ENCODE measurements at regions not wholly inside any gene's neighbourhood (a gene's known extent, or its start where the extent isn't known, plus 50 kb on each side); places are given as distances from the start of the nearest gene placed in this dataset.

- H3K4me3 ChIP-seq = no peak overlapping the region
- H3K4me1 ChIP-seq = no peaks in the 10 kb centered on the region
- no peak overlapping the region for H3K27ac ChIP-seq
- intact Hi-C loops (cut with DNase I) = no loop called here
- H3K27me3 ChIP-seq = no peaks in the 10 kb centered on the region
- TF ChIP-seq CTCF (IDR thresholded peaks at IDR 0.05) = no peak
- no peak for DNase-seq
- H3K36me3 ChIP-seq = no peaks in the 10 kb centered on the region
- no peaks in the 10 kb centered on the region for H3K9me3 ChIP-seq
- no peak overlapping the region for H3K9ac ChIP-seq (ENCODE audit: low read depth in 2 of 2, low read length in 2 of 2)
These were observed 124.3 kb upstream of the DNAJC10 start for GRCh38 chr2:182591774-182592173.

GRCh38 chr2:182592691-182593393, 123.2 kb upstream of the DNAJC10 start:
- intact Hi-C loops (cut with DNase I) = no loop called here
- no peaks in the 10 kb centered on the region for H3K36me3 ChIP-seq
- DNase-seq = no peak
- H3K27ac ChIP-seq = no peak overlapping the region
- no peak overlapping the region for H3K9ac ChIP-seq (ENCODE audit: low read depth in 2 of 2, low read length in 2 of 2)
- no peak overlapping the region for H3K4me3 ChIP-seq
- H3K4me1 ChIP-seq = no peaks in the 10 kb centered on the region
- no peaks in the 10 kb centered on the region for H3K27me3 ChIP-seq
- no peak for TF ChIP-seq CTCF (IDR thresholded peaks at IDR 0.05)
- H3K9me3 ChIP-seq = no peaks in the 10 kb centered on the region

GRCh38 chr2:182593394-182593975, 122.6 kb upstream of the DNAJC10 start:
- H3K4me3 ChIP-seq = no peak overlapping the region
- H3K9ac ChIP-seq (ENCODE audit: low read depth in 2 of 2, low read length in 2 of 2) = no peak overlapping the region
- no peaks in the 10 kb centered on the region for H3K27me3 ChIP-seq
- intact Hi-C loops (cut with DNase I) = no loop called here
- no peak for DNase-seq
- H3K4me1 ChIP-seq = no peaks in the 10 kb centered on the region
- H3K27ac ChIP-seq = no peak overlapping the region
- no peaks in the 10 kb centered on the region for H3K36me3 ChIP-seq
- H3K9me3 ChIP-seq = no peaks in the 10 kb centered on the region
- no peak for TF ChIP-seq CTCF (IDR thresholded peaks at IDR 0.05)

GRCh38 chr2:182594286-182594685, 121.8 kb upstream of the DNAJC10 start:
- H3K27ac ChIP-seq = no peak overlapping the region
- DNase-seq = no peak

GRCh38 chr2:182595650-182596049, 120.4 kb upstream of the DNAJC10 start:
- no peak overlapping the region for H3K27ac ChIP-seq
- intact Hi-C loops (cut with DNase I) = no loop called here
- DNase-seq = no peak
- H3K36me3 ChIP-seq = no peaks in the 10 kb centered on the region
- H3K27me3 ChIP-seq = no peaks in the 10 kb centered on the region
- no peak overlapping the region for H3K9ac ChIP-seq (ENCODE audit: low read depth in 2 of 2, low read length in 2 of 2)
- H3K4me1 ChIP-seq = no peaks in the 10 kb centered on the region
- no peaks in the 10 kb centered on the region for H3K9me3 ChIP-seq
- H3K4me3 ChIP-seq = no peak overlapping the region
- TF ChIP-seq CTCF (IDR thresholded peaks at IDR 0.05) = no peak

More at GRCh38 chr2:182594286-182594685, 121.8 kb upstream of the DNAJC10 start:
- no peaks in the 10 kb centered on the region for H3K9me3 ChIP-seq
- no peaks in the 10 kb centered on the region for H3K4me1 ChIP-seq
- H3K36me3 ChIP-seq = no peaks in the 10 kb centered on the region
- no peak for TF ChIP-seq CTCF (IDR thresholded peaks at IDR 0.05)
- H3K4me3 ChIP-seq = no peak overlapping the region
- no peak overlapping the region for H3K9ac ChIP-seq (ENCODE audit: low read depth in 2 of 2, low read length in 2 of 2)
- intact Hi-C loops (cut with DNase I) = no loop called here
- no peaks in the 10 kb centered on the region for H3K27me3 ChIP-seq

Measured in colonic mucosa (tissue), 4 donors.